ENCODE measurements at regions not wholly inside any gene's neighbourhood (a gene's known extent, or its start where the extent isn't known, plus 50 kb on each side); places are given as distances from the start of the nearest gene placed in this dataset.

DNA sequence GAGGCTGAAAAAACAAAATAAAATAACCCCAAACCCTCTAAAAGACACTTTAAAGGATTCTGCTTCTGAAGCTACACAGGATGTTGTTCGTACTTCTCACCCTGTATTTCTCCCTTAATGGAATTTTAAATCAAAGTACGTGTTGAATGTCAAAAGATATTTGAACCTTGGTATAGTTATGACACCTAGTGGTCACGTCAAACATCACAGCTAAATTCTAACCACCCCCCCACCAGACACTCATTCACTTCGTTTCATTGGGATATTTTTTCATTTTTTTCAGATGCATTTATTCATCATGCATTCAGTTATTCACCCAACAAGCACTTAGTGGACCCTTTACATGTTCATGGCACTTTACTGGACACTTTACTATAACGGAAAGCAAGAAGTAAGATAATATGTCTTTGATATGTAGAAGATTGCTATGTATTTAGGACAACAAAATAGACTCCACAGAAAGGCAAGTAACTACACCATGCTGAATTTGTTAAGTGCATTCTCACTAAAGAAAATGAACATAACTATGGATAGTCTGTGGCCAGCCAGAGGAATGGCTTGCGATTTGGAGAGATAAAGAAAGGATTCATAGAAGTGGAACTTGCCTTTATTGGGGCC, 62.5 kb upstream of the GPR174 start:
- TF ChIP-seq POLR2AphosphoS5 (IDR thresholded peaks at IDR 0.05; ENCODE audit: low read depth, low read length) (no peak), POLR2A (IDR thresholded peaks at IDR 0.05; ENCODE audit: low read depth, low read length) (no peak)
